ENCODE measurements at regions not wholly inside any gene's neighbourhood (a gene's known extent, or its start where the extent isn't known, plus 50 kb on each side); places are given as distances from the start of the nearest gene placed in this dataset.

GRCh38 chr21:20592463-20592862, 405.7 kb upstream of the NCAM2 start:
- no peak for DNase-seq

GRCh38 chr21:20603236-20603635, 395.0 kb upstream of the NCAM2 start:
- no peak for DNase-seq

- DNase-seq = no peak
Measured at GRCh38 chr21:20611008-20611407, 387.2 kb upstream of the NCAM2 start.

GRCh38 chr21:20613654-20614053, 384.6 kb upstream of the NCAM2 start:
- no peak for DNase-seq

- no peak for DNase-seq
Measured at GRCh38 chr21:20617130-20617529, 381.1 kb upstream of the NCAM2 start.

GRCh38 chr21:20618878-20619277, 379.3 kb upstream of the NCAM2 start:
- no peak for DNase-seq

GRCh38 chr21:20627594-20627993, 370.6 kb upstream of the NCAM2 start:
- DNase-seq = no peak

GRCh38 chr21:20631633-20632032, 366.6 kb upstream of the NCAM2 start:
- DNase-seq = no peak

- DNase-seq = no peak
Measured at GRCh38 chr21:20639026-20639425, 359.2 kb upstream of the NCAM2 start.

- no peak for DNase-seq
Measured at GRCh38 chr21:20641241-20641640, 357.0 kb upstream of the NCAM2 start.

- no peak for DNase-seq
Measured at GRCh38 chr21:20642681-20643080, 355.5 kb upstream of the NCAM2 start.

- no peak for DNase-seq
Measured at GRCh38 chr21:20644552-20644951, 353.7 kb upstream of the NCAM2 start.

- no peak for DNase-seq
Measured at GRCh38 chr21:20645344-20645743, 352.9 kb upstream of the NCAM2 start.

- no peak for DNase-seq
Measured at GRCh38 chr21:20646431-20647165, 351.6 kb upstream of the NCAM2 start.

GRCh38 chr21:20647607-20648006, 350.6 kb upstream of the NCAM2 start:
- DNase-seq = no peak

- no peak for DNase-seq
Measured at GRCh38 chr21:20649231-20649630, 349.0 kb upstream of the NCAM2 start.

- peak; percentile 23 for DNase-seq
Measured at GRCh38 chr21:20652846-20653245, 345.4 kb upstream of the NCAM2 start.

GRCh38 chr21:20661246-20661645, 337.0 kb upstream of the NCAM2 start:
- no peak for DNase-seq

GRCh38 chr21:20661745-20662422, 336.3 kb upstream of the NCAM2 start:
- no peak for DNase-seq

GRCh38 chr21:20662514-20662913, 335.7 kb upstream of the NCAM2 start:
- no peak for DNase-seq

GRCh38 chr21:20667931-20668330, 330.3 kb upstream of the NCAM2 start:
- no peak for DNase-seq

GRCh38 chr21:20685475-20685874, 312.7 kb upstream of the NCAM2 start:
- DNase-seq = no peak

- no peak for DNase-seq
Measured at GRCh38 chr21:20698585-20698984, 299.6 kb upstream of the NCAM2 start.

- no peak for DNase-seq
Measured at GRCh38 chr21:20701235-20701634, 297.0 kb upstream of the NCAM2 start.
